HG03354 (cell line): ENCODE measurements at regions not wholly inside any gene's neighbourhood (a gene's known extent, or its start where the extent isn't known, plus 50 kb on each side); places are given as distances from the start of the nearest gene placed in this dataset.

Experiments
- ATAC-seq: cut with Tn5 transposase; IDR thresholded peaks from one replicate; pipeline ENCODE4 v1.9.1; 2021; ENCODE audit warnings: mild to moderate bottlenecking; ENCODE audit not compliant: unreplicated experiment, poor library complexity, severe bottlenecking

DNA sequence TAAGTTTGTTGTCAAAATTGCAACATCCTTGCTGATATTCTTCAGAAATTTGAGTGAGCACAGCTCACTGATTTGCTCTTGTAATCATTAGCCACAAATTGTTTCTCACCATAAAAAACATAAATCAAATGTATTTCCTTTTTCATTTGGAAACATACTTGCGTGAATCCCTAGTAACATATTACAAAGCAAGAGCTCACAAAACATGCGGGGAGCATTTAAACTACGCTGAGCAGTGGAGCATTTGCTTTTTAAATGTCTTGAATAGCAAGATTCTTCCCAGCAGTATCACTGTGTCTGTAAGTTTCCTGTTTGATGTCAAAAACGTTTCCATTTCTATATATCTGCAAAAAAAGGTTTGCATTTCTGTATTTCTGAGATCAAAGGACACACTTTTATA lies 788.3 kb upstream of the SALL3 start:
- ATAC-seq = no peak

DNA sequence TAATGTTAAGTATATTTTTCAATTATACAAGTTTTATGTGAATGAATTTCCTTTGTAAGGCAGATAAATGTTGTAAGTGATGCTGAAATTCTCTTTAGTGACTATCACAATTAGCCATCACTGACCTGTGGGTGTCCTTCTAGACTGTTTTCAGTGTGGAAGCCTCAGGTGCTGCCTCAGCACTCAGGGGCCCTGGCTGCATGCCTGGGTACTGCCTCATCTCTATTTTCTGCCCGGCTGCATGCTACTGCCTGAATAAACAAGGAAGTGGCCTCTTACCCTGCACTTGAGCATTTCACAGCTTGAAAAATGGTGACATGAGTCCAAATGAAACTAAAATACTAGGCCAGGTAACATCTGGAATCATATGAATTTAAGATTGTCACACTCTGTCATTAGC lies 787.6 kb upstream of the SALL3 start:
- ATAC-seq = no peak

DNA sequence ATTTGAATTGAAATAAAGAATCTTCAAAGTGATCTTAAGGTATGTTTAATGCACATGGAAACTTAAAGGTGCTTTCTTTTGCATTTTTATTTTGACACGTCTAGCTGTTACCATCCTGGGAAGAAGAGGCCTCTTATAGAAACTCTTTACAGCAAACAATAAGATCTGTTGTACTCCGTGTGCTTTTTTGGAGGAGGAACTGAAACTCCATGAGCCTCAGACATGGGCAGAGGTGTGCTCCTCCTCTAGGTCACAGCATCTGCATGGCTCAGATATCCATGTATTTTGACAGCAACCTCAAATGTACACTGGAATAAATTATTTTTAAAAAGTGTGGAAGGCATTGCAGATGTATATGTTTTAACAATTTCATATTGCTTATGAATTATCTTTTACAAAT lies 783.3 kb upstream of the SALL3 start:
- ATAC-seq = no peak

DNA sequence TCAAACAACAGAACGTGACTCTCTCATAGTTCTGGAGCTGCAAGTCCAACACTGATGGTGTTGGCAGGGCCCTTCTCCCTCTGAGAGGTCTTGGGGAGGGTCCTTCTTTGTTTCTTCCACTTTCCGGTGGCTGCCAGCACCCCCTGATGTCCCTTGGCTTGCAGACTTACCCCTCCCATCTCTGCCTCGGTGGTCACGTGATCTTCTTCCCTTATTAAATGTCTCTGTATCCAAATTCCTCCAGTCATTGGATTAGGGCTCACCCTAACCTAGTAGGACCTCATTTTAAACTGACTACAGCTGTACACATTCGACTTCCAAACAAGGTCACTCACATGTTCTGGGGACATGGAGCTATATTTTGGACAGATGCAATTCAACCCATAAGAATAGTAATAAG lies 780.6 kb upstream of the SALL3 start:
- no peak for ATAC-seq

DNA sequence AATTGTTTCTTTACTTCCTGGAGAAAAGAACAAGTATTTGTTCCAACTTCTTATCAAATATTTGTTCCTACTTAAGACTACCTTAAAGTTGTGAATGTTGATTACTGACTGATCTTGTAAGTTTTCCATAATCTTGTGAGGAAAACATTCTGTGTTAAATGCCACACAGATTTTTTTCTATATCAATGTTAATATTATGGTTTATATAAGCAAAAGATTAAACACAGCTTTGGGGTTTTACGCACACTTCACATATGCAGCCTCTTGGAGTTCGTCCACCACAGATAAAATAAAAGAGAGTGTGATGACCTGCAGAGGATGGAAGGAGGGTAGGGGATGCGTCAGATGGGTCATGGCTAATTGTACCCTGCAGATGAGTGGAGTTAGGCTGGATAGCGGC lies 780.0 kb upstream of the SALL3 start:
- no peak for ATAC-seq

DNA sequence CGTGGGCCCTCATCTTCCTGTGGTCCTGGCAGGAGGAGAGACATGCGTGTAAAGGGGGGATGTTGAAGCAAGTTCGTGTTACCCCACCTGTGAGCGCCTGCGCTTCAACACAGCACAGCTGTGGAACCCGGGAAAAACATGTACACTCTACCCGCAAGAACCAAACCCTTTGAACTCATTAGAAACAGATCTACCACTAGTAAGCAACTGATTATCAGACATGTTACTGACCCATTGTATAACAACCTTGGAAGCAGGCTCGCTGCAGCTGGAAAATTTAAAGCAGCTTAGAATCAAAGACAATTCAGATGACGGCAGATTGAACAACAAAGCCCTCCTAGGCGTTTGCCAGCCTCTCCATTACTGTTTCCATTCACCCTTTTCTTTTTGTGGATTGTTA lies 771.7 kb upstream of the SALL3 start:
- no peak for ATAC-seq

DNA sequence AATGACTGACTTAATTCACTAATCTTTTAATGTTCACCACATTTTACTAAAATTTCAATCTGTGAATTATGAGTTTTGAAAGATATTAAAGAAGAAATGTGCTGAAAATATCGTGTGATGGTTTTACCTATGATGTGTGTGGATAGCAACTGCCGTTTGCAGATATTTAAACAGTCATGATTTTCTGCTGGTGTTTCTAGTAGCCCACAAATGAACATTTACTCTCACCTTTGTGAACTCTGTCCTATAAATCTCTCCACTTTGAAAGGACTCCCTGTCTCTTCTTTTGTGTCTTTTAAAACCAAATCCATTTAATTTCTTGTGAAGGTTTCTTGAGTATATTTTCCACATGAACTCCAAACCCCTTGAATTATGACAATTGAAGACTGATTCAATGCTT lies 771.2 kb upstream of the SALL3 start:
- no peak for ATAC-seq

DNA sequence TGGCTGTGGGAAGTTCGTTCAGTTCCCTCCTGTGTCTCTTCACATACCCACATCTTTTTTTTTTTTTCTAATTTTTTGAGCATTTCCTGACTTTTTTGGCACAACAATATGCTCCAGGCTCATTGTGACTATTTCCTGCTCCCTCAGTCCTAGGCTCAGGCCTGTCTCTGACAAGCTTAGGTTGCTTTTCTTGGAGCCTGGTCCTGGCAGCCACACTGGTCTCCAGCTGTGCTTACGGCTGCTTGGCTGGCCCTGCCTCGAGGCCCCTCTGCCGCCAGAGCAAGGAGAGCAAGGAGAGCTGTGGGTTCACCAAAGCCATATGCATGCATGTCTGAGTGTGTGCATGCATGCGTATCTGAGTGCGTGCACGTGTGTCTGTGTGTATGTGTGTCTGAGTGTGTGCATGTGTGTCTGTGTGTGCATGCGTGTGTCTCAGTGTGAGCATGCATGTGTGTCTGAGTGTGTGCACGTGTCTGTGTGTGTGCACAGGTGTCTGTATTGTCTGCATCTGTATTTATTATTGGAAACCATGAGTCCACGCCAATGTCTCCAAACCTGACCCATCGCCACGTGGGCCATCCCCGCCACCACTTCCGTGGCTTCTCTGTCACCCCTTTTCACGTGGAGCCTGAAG lies 766.1 kb upstream of the SALL3 start:
- no peak for ATAC-seq

DNA sequence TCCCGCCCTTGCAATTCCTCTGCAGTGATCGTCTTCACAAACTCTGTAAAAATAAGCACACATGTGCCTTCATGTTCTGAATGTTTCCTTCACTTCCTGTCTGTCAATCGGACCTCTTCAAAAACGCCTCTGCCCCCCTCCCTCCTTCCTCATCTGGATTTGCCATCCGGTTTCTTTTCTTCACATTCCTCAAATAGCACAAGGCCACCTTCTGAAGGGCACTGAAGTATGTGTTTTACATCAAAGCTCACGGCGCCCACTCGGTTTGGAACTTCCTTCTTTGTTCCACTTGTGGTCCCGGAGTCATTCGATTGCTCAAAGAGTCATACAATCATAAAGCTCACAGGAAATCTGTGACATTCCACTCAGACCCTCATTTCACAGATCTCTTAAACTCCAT lies 758.1 kb upstream of the SALL3 start:
- no peak for ATAC-seq

DNA sequence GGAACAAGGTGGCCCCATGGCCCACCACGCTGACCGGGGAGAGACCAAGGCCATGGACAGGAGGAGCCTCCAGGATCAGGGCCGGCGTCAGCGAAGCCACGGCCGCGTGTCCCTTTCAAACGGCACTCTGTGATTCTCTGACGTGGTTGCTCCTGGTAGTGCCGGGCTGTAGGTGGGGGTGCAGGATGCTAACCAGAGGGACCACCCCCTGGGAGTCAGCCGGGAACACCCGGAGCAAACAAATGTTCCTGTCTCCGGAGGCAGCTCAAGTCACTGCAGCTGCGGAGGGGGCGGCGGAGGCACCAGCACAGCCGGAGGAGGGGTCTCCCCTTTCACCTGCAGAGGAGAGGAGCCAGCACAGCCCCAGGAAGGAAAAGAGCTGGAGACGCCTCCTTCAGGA lies 750.6 kb upstream of the SALL3 start:
- ATAC-seq = no peak

DNA sequence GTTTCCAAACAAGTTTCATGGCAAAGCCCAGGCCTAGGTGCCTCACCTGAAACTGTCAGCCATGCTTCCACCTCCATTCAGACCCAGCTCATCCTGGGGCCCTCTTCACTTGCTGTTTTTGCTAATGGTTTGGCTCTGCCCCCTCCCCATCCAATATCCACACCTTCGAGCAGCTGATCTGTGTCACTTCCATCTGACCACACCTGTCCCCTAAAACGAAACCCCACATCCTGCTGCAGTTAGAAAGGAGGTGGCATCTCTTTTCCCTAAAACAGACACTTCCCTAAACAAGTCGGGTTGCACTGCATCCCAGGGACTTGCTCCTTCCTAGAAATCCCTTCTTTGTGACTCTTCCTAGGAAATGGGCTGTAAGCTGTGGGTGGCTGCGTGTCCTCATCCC lies 748.7 kb upstream of the SALL3 start:
- no peak for ATAC-seq

DNA sequence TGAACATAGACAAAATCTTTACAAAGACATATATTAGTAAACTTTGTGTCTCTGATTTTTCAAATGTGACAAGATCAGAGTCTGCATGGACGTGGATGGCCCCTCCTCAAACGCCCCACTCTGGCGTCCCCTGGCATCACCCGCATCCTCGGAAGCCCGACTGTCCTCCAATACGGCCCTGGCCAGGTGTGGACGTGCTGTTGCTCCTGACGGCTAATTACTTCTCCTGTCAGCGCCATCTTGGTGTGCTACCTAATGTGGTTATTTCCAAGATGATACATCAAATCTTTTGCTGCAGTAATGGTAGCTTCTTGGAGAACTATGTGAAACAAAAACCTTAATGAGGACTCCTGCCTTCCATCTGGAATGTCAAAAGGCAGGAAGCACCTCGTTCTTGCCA lies 747.4 kb upstream of the SALL3 start:
- ATAC-seq = no peak

DNA sequence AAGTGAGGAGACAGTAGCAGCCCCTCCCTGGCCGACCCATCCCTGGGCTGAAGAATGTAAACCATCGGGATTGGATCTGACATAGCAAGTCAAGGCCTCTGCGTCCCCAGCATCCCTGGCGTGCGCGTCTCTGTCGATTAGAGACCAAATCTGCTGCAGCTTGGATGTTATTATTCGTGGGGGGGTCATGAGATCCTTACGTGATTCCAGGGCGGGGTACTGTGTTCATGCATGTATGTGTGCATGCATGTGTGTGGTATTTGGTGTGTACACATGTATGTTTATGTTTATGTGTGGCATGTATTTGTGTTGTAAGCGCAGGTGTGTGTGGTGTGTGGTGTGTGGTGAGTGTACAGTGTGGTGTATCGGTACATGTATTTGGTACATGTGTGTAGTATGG lies 741.8 kb upstream of the SALL3 start:
- no peak for ATAC-seq

DNA sequence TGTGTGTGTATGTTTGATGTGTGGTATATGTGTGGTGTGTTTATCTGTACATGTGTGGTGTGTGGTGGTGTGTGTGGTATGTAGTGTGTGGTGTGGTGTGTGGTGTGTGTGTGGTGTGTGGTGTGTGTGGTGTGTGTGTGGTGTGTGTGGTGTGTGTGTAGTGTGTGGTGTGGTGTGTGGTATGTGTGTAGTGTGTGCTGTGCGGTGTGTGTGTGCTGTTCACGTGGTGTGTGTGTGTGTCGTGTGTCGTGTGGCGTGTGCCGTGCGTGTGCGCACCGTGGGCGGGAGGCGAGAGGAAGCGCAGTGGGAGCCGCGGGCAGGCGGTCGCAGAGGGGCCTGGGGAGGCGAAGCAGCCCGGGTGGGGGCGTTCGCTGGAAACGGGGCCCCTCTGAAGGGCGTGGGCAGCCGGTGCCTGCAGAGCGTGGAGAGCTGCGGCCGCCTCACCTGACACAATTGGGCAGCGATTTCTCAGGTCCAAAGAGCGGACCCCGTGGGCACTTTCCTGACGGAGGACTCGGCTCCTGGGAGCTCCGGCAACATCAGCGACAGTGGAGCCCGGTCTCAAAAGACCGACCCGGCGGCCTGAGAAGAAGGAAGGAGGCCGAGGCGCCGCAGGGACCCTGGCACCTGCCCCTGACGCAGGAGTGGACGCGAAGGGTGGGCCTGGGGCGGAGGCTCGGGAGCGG lies 741.1 kb upstream of the SALL3 start:
- ATAC-seq = no peak

DNA sequence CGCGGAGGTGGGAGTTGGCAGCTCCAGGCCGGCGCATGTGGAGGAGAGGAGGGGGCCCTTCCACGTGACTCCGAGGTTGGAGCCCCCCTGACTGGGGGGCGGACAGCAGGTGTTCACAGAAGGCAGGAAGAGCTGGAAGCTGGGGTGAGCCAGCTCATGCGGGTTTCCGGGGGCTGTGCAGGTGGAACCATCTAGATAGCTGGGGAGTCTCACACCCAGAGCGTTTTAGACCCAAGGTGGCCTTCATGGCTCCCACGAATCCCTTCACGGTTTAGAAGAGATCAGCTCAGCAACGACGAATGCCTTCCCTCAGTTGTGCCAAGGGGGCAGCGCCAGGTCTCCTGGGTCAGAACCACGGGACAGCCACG lies 740.5 kb upstream of the SALL3 start:
- ATAC-seq = no peak

DNA sequence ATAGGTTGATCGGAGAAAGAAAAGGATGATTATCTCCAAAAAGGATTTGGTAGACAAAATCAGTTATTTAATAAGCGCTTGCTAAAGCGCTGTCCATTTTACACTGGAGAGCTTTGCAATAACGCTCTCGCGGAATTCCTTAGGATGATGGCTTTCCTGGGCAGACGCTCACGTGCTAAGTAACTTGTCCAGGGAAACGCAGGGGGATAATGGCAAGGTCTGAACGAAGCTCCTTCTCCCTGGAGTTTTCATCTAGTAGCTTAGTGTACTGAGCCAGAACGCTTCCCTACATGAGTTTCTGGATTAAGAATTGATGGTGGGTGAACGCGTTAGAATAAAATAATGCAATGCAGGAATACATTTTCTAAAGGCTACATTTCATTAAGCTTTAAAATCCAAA lies 739.5 kb upstream of the SALL3 start:
- ATAC-seq = no peak

DNA sequence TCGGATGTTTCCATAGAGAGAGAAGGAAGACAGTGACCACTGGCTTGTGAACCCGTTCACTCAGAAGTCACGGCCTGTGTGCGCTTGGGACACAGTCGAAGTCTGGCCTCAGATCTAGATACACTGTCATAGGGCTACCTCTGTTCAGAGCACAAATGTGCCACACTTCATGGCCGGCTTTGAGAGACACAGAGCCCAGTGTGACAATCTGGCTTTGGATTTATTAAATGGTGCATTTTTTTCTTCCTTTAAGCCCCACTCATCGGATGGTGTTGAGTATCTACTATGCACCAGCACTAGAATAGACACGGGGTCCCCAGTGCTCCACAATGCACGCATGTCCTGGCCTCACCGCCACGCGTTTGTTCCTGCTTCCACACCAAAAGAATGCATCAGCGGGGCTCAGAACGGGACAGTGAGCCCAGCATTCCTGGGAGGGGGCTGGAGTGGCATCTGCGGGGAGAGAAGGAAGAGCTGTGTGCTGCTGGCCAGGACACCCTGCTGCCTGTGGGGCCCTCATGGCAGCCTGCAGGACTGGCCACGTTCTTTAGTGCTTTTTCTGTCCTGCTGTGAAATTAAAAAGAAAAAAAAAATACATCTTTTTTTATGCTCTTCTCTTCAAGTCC lies 738.9 kb upstream of the SALL3 start:
- ATAC-seq = no peak

DNA sequence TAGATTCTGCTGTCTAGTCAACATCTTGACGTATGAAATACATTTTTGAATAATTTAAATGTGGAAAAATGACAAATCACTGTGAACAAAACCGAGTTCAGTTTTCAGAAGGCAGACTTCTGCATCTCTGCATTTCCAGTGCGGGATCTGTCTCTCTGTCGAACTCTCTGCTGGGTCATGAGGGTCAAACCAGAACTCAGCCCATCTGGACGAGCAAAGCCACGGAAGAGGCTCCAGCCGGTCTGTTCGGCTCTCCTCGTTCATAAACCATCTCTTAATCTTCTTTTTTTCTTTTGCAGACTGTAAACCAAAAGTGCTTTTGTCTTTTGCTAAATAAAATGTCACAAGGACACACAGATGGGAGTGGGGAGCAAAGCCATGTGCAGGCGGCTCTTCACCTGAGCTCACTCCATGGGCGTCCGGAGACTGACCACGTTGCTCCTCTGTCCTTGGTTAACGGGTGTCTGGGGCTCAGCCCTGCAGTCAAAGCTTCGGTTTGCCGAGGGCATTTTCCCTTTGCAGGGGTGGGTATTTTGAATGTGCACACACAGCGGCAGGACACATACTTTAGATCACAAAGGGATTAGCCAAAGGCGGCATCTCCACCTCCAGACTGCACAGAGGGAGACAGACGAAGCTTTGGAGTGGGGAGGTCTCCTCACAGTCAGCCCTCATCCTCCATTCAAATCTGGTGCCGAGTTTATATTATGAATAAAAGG lies 737.9 kb upstream of the SALL3 start:
- no peak for ATAC-seq

DNA sequence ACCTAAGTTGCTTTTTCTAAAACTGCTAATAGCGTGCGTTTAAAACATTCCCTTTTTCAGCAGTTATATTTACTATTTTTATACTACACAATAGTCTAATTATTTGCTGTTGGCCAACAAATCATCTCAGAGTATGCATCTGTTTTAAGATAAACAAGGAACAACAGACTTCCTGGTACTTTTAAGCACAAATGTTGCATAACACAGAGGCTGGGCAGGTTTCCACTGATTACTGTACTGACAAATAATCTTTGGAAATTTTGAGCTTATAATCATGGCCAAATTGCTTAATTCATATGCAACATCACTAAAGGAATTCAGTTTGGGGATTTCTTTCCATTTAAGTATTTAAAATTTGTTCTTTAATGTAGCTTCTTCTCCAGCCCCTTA lies 737.4 kb upstream of the SALL3 start:
- no peak for ATAC-seq

DNA sequence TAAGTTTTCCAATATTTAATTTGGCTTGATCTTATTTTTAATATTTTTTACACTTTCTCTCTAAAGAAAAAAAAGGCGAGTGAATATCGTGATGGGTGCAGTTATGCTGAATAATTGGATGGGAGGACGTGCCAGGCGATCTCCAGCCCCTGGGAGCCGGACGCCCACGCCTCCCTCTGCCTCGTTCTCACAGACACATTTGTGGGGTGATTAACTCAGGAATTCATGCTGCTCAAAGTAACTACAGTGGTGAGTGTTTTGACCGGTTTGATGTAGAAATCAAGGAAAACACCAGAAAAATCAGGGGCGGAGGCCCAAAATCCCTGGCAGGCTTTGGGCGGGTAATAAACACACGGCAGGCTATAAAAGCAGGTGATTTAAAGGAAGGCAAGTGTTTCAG lies 736.8 kb upstream of the SALL3 start:
- no peak for ATAC-seq

DNA sequence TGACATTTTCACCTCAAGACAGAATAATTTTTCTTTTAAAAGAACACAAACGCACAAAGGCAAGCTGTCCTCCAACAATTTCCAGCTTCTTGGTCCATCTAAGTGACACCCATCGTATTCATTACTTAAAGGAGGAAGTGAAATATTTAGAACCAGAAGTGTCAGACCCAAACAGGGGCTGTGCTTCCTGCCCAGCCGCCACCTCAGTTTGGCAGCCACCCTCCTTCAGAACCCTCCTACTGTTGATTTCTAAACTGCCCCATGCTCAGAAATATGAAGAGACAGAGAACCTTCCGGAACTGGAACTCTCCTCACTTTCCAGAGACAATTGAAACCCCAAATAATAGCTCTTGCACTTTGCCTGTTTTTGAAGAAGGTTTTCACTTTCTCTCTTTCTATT lies 734.8 kb upstream of the SALL3 start:
- ATAC-seq = no peak
